PC-3 (cell line): ENCODE measurements at regions not wholly inside any gene's neighbourhood (a gene's known extent, or its start where the extent isn't known, plus 50 kb on each side); places are given as distances from the start of the nearest gene placed in this dataset.

Experiments
- CTCF ChIP-seq: fragments of 300-600 bp; sonication (generic); conservative IDR thresholded peaks from 2 replicates; pipeline ENCODE4 v1.5.1; 2017; ENCODE audit warnings: antibody characterized with exemption, low read depth, mild to moderate bottlenecking, low read length
- EZH2 ChIP-seq: fragments of 300-600 bp; sonication (generic); IDR thresholded peaks from one replicate; pipeline ENCODE4 v1.6.1; 2017; ENCODE audit warnings: antibody characterized with exemption, mild to moderate bottlenecking, low read length; ENCODE audit not compliant: unreplicated experiment

- no peak for TF ChIP-seq CTCF
- no peak for TF ChIP-seq EZH2
These were observed 703.6 kb upstream of the FLRT2 start for GRCh38 chr14:84826294-84826693.
